Gastroesophageal sphincter (tissue), 4 donors: ENCODE measurements at regions not wholly inside any gene's neighbourhood (a gene's known extent, or its start where the extent isn't known, plus 50 kb on each side); places are given as distances from the start of the nearest gene placed in this dataset.

Source experiments
- ATAC-seq: fragments of 150-250 bp; one replicate; pipeline ENCODE4 v1.9.1; 2016; ENCODE audit warnings: mild to moderate bottlenecking, moderate library complexity
- H3K27ac ChIP-seq, 4 donors: fragments of 200-600 bp; sonication (generic) in 3 of 4; 1 replicate in 3 of 4; 2 replicates in 1 of 4; pipeline ENCODE4 v1.5.1; 2016 to 2019
- H3K27me3 ChIP-seq: fragments of 200-600 bp; sonication (generic); one replicate; pipeline ENCODE4 v1.5.1; 2019
- H3K36me3 ChIP-seq, 2 donors: fragments of 200-600 bp; sonication (generic); one replicate each; pipeline ENCODE4 v1.5.1; 2019; ENCODE audit warnings: control low read depth in 1 of 2
- H3K4me1 ChIP-seq, 3 donors: fragments of 200-600 bp; sonication (generic); 1 replicate in 2 of 3; 2 replicates in 1 of 3; pipeline ENCODE4 v1.5.1; 2016 to 2019; ENCODE audit warnings: control low read depth in 2 of 3
- H3K4me3 ChIP-seq, 2 donors: fragments of 200-600 bp; sonication (generic); one replicate each; pipeline ENCODE4 v1.5.1; 2019; ENCODE audit warnings: mild to moderate bottlenecking in 1 of 2, moderate library complexity in 1 of 2
- H3K9me3 ChIP-seq, 3 donors: fragments of 200-600 bp; sonication (generic); one replicate each; pipeline ENCODE4 v1.5.1; 2017 to 2019; ENCODE audit warnings: control low read depth in 2 of 3
- CTCF ChIP-seq, 4 experiments: fragments of 200-600 bp in 2 of 4; fragments of 450-650 bp in 2 of 4; sonication (generic) in 1 of 4; IDR thresholded peaks; one replicate each; pipeline ENCODE4 v1.5.1; 2017 to 2019; ENCODE audit warnings: antibody characterized with exemption in 4 of 4, mild to moderate bottlenecking in 2 of 4, moderate library complexity in 2 of 4
- EP300 ChIP-seq: sonication (generic); formaldehyde crosslinking; IDR thresholded peaks from one replicate; pipeline ENCODE4 v1.6.1; 2017; ENCODE audit warnings: antibody characterized with exemption, mild to moderate bottlenecking
- POLR2A ChIP-seq, 2 donors: fragments of 450-650 bp; IDR thresholded peaks; one replicate each; pipeline ENCODE4 v1.6.1; 2017; ENCODE audit warnings: antibody characterized with exemption in 2 of 2, mild to moderate bottlenecking in 2 of 2, moderate library complexity in 1 of 2
- POLR2AphosphoS5 ChIP-seq: sonication (generic); formaldehyde crosslinking; IDR thresholded peaks from one replicate; pipeline ENCODE4 v1.6.1; 2017; ENCODE audit warnings: antibody characterized with exemption
- WGBS, 2 donors: methylation state at CpG; one replicate each; pipeline ENCODE4 v1.1.5; 2018; ENCODE audit warnings: low coverage in 1 of 2; 5-methylcytosine and 5-hydroxymethylcytosine counted together

GRCh38 chr5:3531320-3531986 is 64.2 kb upstream of the IRX1 start:
- no peaks in the 10 kb centered on the region for H3K4me1 ChIP-seq
- peaks cover 0 to 4% (median 0%) of the 10 kb centered on the region in 3 donors for H3K9me3 ChIP-seq
- no peaks in the 10 kb centered on the region for H3K36me3 ChIP-seq
- H3K27me3 ChIP-seq = no peaks in the 10 kb centered on the region
- H3K4me3 ChIP-seq = no peak overlapping the region
- ATAC-seq = no peak
- no peak for TF ChIP-seq POLR2AphosphoS5
- TF ChIP-seq EP300 = no peak
- no peak for TF ChIP-seq CTCF (IDR thresholded peaks at IDR 0.05)
- no peak for TF ChIP-seq POLR2A (IDR thresholded peaks at IDR 0.05)
- H3K27ac ChIP-seq = no peak overlapping the region
- 47 to 55% methylated on average over 7 of the region's 8 CpGs for WGBS, 2 donors

- TF ChIP-seq POLR2A (IDR thresholded peaks at IDR 0.05) = no peak
- no peak for TF ChIP-seq EP300
- no peak for TF ChIP-seq CTCF (IDR thresholded peaks at IDR 0.05)
- TF ChIP-seq POLR2AphosphoS5 = no peak
- WGBS, 2 donors = 61 to 65% methylated on average over 2 of the region's 2 CpGs
- H3K4me3 ChIP-seq = no peak overlapping the region
Observed at GRCh38 chr5:3530251-3530650, 65.4 kb upstream of the IRX1 start.

GRCh38 chr5:3526551-3527185 is 69.0 kb upstream of the IRX1 start:
- Histone ChIP-seq H3K4me3 (no peak overlapping the region), H3K36me3 (no peaks in the 10 kb centered on the region), H3K27ac (no peak overlapping the region), H3K4me1 (no peaks in the 10 kb centered on the region), H3K27me3 (no peaks in the 10 kb centered on the region), H3K9me3 (peaks cover 0 to 7% (median 0%) of the 10 kb centered on the region in 3 donors)
- no peak for ATAC-seq
- TF ChIP-seq POLR2A (IDR thresholded peaks at IDR 0.05) = no peak
- TF ChIP-seq POLR2AphosphoS5 = no peak
- TF ChIP-seq CTCF (IDR thresholded peaks at IDR 0.05) = no peak
- TF ChIP-seq EP300 = no peak
- WGBS, 2 donors = 41 to 52% methylated on average over 3 to 4 of the region's 4 CpGs

More at GRCh38 chr5:3530251-3530650, 65.4 kb upstream of the IRX1 start:
- Histone ChIP-seq H3K9me3 (peaks cover 0 to 2% (median 0%) of the 10 kb centered on the region in 3 donors), H3K4me1 (no peaks in the 10 kb centered on the region), H3K27me3 (no peaks in the 10 kb centered on the region), H3K36me3 (no peaks in the 10 kb centered on the region), H3K27ac (no peak overlapping the region)
- ATAC-seq = no peak

GRCh38 chr5:3522491-3522890 is 73.1 kb upstream of the IRX1 start:
- Histone ChIP-seq H3K36me3 (no peaks in the 10 kb centered on the region), H3K9me3 (peaks cover 0 to 7% (median 0%) of the 10 kb centered on the region in 3 donors), H3K4me1 (no peaks in the 10 kb centered on the region), H3K4me3 (no peak overlapping the region), H3K27ac (no peak overlapping the region), H3K27me3 (no peaks in the 10 kb centered on the region)
- no peak for ATAC-seq
- 83 to 100% methylated on average over 3 of the region's 3 CpGs for WGBS, 2 donors
- TF ChIP-seq CTCF (IDR thresholded peaks at IDR 0.05) = no peak
- TF ChIP-seq EP300 = no peak
- TF ChIP-seq POLR2A (IDR thresholded peaks at IDR 0.05) = no peak

GRCh38 chr5:3518576-3518975 is 77.1 kb upstream of the IRX1 start:
- H3K4me1 ChIP-seq = no peaks in the 10 kb centered on the region
- no peaks in the 10 kb centered on the region for H3K36me3 ChIP-seq
- no peaks in the 10 kb centered on the region for H3K27me3 ChIP-seq
- no peaks in the 10 kb centered on the region for H3K9me3 ChIP-seq
- H3K4me3 ChIP-seq = no peak overlapping the region
- TF ChIP-seq EP300 (no peak), CTCF (IDR thresholded peaks at IDR 0.05) (no peak), POLR2AphosphoS5 (no peak), POLR2A (IDR thresholded peaks at IDR 0.05) (no peak)
- no peak overlapping the region for H3K27ac ChIP-seq
- ATAC-seq = no peak
- WGBS, 2 donors = 95% methylated on average over 8 of the region's 9 CpGs; no CpG with 5 or more reads in 1 of the 2 donors
